Gastroesophageal sphincter (tissue), 4 donors: ENCODE measurements at regions not wholly inside any gene's neighbourhood (a gene's known extent, or its start where the extent isn't known, plus 50 kb on each side); places are given as distances from the start of the nearest gene placed in this dataset.
"Not testable (repeated sequence)": the region's sequence is repeated elsewhere in the genome, so short reads cannot be mapped to it uniquely, and the experiment has no call there.

Experiments
- ATAC-seq: fragments of 150-250 bp; one replicate; pipeline ENCODE4 v1.9.1; 2016; ENCODE audit warnings: mild to moderate bottlenecking, moderate library complexity
- H3K27ac ChIP-seq, 4 donors: fragments of 200-600 bp; sonication (generic) in 3 of 4; 1 replicate in 3 of 4; 2 replicates in 1 of 4; pipeline ENCODE4 v1.5.1; 2016 to 2019
- H3K27me3 ChIP-seq: fragments of 200-600 bp; sonication (generic); one replicate; pipeline ENCODE4 v1.5.1; 2019
- H3K36me3 ChIP-seq, 2 donors: fragments of 200-600 bp; sonication (generic); one replicate each; pipeline ENCODE4 v1.5.1; 2019; ENCODE audit warnings: control low read depth in 1 of 2
- H3K4me1 ChIP-seq, 3 donors: fragments of 200-600 bp; sonication (generic); 1 replicate in 2 of 3; 2 replicates in 1 of 3; pipeline ENCODE4 v1.5.1; 2016 to 2019; ENCODE audit warnings: control low read depth in 2 of 3
- H3K4me3 ChIP-seq, 2 donors: fragments of 200-600 bp; sonication (generic); one replicate each; pipeline ENCODE4 v1.5.1; 2019; ENCODE audit warnings: mild to moderate bottlenecking in 1 of 2, moderate library complexity in 1 of 2
- H3K9me3 ChIP-seq, 3 donors: fragments of 200-600 bp; sonication (generic); one replicate each; pipeline ENCODE4 v1.5.1; 2017 to 2019; ENCODE audit warnings: control low read depth in 2 of 3
- EP300 ChIP-seq: sonication (generic); formaldehyde crosslinking; IDR thresholded peaks from one replicate; pipeline ENCODE4 v1.6.1; 2017; ENCODE audit warnings: antibody characterized with exemption, mild to moderate bottlenecking
- POLR2A ChIP-seq, 2 donors: fragments of 450-650 bp; IDR thresholded peaks; one replicate each; pipeline ENCODE4 v1.6.1; 2017; ENCODE audit warnings: antibody characterized with exemption in 2 of 2, mild to moderate bottlenecking in 2 of 2, moderate library complexity in 1 of 2
- POLR2AphosphoS5 ChIP-seq: sonication (generic); formaldehyde crosslinking; IDR thresholded peaks from one replicate; pipeline ENCODE4 v1.6.1; 2017; ENCODE audit warnings: antibody characterized with exemption
- WGBS, 2 donors: methylation state at CpG; one replicate each; pipeline ENCODE4 v1.1.5; 2018; ENCODE audit warnings: low coverage in 1 of 2; 5-methylcytosine and 5-hydroxymethylcytosine counted together
- TF ChIP-seq, protein P1 (sequence below), 4 experiments: fragments of 200-600 bp in 2 of 4; fragments of 450-650 bp in 2 of 4; sonication (generic) in 1 of 4; IDR thresholded peaks; one replicate each; pipeline ENCODE4 v1.5.1; 2017 to 2019; ENCODE audit warnings: antibody characterized with exemption in 4 of 4, mild to moderate bottlenecking in 2 of 4, moderate library complexity in 2 of 4

DNA sequence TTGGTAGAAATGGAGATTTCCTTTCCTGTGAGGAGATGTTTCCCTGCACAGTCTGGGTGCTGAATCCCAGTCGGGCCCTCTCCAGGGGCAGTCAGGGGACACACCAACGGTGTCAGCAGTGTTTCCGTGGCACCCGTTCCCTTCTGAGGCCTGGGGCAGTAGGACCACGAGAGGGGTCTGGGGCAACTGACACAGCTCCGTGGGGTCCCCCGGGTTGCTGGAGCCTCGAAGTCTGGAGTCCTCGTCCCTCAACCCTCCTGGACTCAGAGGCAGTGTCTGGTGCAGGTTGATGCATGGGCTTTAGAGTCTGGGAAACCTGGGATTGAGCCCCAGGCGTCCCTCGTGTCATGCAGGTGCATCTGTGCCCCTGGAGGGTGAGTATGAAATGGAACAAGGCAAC lies 327.3 kb downstream of the ADGRD1 start:
- Histone ChIP-seq H3K9me3 (no peaks in the 10 kb centered on the region), H3K27me3 (peaks cover 5% of the 10 kb centered on the region), H3K4me3 (no peak overlapping the region), H3K27ac (no peak overlapping the region), H3K4me1 (no peaks in the 10 kb centered on the region), H3K36me3 (no peaks in the 10 kb centered on the region)
- 56 to 93% methylated on average over 2 to 4 of the region's 11 CpGs for WGBS, 2 donors
- TF ChIP-seq POLR2A (IDR thresholded peaks at IDR 0.05) = no peak
- TF ChIP-seq EP300 = no peak
- no peak for TF ChIP-seq POLR2AphosphoS5
- TF ChIP-seq, protein P1, sequence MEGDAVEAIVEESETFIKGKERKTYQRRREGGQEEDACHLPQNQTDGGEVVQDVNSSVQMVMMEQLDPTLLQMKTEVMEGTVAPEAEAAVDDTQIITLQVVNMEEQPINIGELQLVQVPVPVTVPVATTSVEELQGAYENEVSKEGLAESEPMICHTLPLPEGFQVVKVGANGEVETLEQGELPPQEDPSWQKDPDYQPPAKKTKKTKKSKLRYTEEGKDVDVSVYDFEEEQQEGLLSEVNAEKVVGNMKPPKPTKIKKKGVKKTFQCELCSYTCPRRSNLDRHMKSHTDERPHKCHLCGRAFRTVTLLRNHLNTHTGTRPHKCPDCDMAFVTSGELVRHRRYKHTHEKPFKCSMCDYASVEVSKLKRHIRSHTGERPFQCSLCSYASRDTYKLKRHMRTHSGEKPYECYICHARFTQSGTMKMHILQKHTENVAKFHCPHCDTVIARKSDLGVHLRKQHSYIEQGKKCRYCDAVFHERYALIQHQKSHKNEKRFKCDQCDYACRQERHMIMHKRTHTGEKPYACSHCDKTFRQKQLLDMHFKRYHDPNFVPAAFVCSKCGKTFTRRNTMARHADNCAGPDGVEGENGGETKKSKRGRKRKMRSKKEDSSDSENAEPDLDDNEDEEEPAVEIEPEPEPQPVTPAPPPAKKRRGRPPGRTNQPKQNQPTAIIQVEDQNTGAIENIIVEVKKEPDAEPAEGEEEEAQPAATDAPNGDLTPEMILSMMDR (IDR thresholded peaks at IDR 0.05) = no peak
- ATAC-seq = no peak

DNA sequence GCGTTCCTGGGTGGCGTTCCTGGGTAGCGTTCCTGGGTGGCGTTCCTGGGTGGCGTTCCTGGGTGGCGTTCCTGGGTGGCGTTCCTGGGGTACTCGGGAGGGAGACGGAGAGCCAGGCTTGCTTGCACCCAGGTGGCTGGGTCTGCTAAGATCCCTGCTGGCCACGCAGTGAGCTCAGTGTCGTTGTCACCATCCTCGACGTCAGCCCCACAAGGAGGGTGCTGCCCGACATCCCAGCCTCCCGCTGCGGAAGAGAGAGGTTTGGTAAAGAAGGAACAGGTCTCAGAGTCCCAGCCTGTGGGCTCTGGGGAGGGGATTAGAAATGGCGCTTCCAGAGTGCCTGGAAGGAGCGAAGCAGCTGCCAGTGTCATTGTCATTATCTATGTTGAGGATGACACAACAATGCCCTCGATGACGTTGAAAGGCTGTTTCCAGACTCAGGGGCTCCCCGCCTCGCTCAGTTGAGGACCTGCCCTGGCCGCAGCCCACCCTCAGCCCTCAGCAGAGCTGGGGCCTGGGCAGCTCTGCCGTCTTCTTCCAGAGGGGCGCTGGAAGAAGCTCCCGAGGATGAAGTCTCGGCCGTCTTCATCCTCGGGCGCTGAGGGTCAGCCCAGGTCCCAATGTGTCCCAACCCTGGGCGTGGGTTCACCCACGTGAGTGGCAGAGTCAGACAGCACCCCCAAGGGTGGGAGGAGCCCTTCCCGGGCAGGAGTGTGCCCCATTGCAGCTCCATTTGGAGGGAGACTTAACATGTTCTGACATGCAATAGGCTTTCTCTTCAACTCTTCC lies 328.8 kb downstream of the ADGRD1 start:
- 77 to 100% methylated on average over 1 to 12 of the region's 33 CpGs for WGBS, 2 donors
- H3K36me3 ChIP-seq = no peaks in the 10 kb centered on the region
- no peaks in the 10 kb centered on the region for H3K4me1 ChIP-seq
- no peaks in the 10 kb centered on the region for H3K9me3 ChIP-seq
- no peak for ATAC-seq
- H3K27me3 ChIP-seq = peaks cover 9% of the 10 kb centered on the region
- TF ChIP-seq POLR2AphosphoS5 = no peak
- no peak for TF ChIP-seq EP300
- TF ChIP-seq, protein P1 (IDR thresholded peaks at IDR 0.05) = no peak
- no peak for TF ChIP-seq POLR2A (IDR thresholded peaks at IDR 0.05)
- no peak overlapping the region for H3K27ac ChIP-seq
- H3K4me3 ChIP-seq = no peak overlapping the region

DNA sequence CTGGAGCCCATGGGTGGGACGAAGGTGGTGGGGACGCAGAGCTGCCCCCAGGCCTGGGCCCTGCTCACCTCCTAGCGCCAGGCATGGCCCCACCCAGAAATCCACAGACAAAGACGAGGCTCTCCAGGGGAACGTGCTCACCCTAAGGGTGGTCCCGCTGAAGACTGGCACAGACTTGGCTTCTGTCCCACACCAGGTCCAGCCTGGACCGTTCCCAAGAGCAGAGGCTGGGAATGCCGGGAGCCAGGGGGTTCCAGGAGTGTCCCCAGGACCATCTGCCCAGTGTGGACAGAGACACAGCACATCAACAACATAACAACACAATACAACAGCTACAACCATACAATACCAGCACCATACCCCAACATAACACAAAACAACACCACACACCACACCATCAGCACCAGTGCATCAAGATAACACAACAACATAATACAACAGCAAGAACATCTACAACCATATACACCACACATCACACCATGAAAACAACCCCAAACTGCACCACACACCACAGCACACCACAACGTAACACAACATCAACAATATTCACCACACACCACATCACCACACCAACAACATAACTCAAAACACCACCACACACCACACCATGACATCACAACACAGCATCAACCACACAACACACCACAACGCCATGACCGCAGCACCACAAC lies 329.6 kb downstream of the ADGRD1 start:
- no peak for TF ChIP-seq POLR2A (IDR thresholded peaks at IDR 0.05)
- TF ChIP-seq EP300 = no peak
- no peak for TF ChIP-seq POLR2AphosphoS5
- TF ChIP-seq, protein P1 (IDR thresholded peaks at IDR 0.05) = no peak
- no peak for ATAC-seq
- no peaks in the 10 kb centered on the region for H3K9me3 ChIP-seq

DNA sequence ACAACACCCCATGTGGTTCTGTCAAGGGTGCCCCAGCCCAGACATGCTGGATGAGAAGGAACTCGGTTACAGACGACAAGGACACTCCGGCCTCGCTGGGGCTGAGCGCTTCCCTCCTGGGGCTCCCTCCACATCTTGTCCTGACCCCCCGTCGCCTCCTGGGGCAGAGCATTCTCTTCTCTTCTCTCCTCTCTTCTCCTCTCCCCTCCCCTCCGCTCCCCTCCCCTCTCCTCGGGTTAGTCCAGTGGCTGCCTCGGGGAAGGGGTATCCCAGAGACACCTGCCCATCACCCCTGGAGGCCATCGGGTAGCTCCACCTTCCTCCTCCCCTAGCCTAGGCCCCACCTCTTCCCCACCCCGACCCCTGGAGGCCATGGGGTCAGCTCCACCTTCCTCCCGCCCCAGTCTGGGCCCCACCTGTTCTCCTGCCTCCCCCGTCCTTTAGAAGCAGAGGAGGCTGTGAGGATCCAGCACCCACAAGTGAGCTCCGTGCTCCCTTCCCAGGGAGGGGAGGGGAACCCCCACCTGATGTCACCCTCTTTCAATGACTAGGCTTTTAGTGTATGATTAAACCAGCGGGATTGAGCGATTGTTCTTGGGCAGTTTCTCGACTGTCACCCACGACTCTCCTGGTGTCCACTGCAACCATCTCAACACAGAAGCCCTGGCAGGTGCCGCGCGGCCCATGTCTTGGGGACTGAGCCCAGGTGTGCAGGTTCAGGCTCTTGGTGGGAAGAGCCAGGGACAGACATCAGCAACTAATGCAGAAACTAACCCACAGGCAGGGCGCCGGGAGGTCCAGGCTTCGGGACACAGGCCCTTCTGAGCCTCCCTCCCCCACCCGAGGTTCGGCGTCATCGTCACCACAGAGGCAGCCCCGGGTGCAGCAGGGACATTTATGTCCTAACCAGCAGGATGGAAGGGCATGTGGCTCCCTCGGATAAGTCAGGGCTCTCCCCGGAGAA lies 330.4 kb downstream of the ADGRD1 start:
- not testable (repeated sequence) for H3K27ac ChIP-seq, ATAC-seq, H3K36me3 ChIP-seq, H3K9me3 ChIP-seq, H3K4me3 ChIP-seq, H3K4me1 ChIP-seq
- WGBS, 2 donors = 73 to 91% methylated on average over 5 to 6 of the region's 32 CpGs
- peaks cover 19% of the 10 kb centered on the region for H3K27me3 ChIP-seq

More for the DNA sequence above, 329.6 kb downstream of the ADGRD1 start:
- Histone ChIP-seq H3K36me3 (no peaks in the 10 kb centered on the region), H3K4me3 (no peak overlapping the region), H3K4me1 (no peaks in the 10 kb centered on the region), H3K27me3 (peaks cover 18% of the 10 kb centered on the region), H3K27ac (no peak overlapping the region)
- WGBS, 2 donors = 80 to 95% methylated on average over 2 to 3 of the region's 11 CpGs

DNA sequence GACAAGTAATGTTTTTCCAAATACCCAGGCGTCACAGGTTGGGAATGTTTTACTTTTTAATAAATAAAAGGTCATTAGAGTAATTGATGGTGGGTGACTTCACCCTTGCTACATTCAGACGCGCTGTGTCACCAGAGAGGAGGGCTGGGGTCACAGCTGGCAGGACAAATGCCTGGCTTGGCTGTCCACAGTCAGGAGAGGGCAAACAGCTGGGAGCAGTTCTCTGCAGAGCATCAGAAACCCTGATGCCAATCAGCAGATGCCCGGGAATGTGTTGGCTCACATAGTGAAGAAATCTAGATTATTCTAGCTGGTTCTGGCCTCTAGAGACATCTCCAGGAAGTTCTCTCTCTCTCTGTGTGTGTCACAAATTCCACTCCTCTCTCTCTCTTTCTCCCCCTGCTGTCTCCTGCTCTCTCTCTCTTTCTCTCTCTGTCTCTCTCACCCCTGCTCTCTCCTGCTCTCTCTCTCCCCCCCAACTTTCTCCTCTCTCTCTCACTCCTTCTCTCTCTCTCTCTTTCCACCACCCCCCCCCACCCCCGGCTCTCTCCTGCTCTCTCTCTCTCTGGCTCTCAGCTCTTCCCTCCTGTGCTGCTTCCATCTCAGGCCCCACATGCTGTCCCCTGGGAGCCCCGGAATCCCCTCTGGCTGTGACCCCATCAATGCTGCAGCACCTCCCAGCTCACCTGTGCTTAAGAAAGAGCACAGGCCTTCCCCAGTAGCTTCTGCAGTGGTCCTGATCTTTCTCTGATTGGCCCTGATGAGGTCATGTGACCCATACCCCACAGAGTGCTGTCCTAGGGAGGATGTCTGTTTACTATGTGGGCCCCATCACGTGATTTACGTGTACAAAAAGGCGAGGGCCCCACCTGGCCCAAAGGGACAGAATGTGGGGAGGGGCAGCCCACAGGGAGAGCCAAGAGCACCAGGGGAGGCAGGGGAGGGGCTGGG lies 331.5 kb downstream of the ADGRD1 start:
- H3K27me3 ChIP-seq = peaks cover 19% of the 10 kb centered on the region
- WGBS, 2 donors = 33 to 45% methylated on average over 1 to 4 of the region's 9 CpGs
- H3K36me3 ChIP-seq, H3K4me3 ChIP-seq, ATAC-seq, H3K9me3 ChIP-seq, H3K27ac ChIP-seq, H3K4me1 ChIP-seq: not testable (repeated sequence)

DNA sequence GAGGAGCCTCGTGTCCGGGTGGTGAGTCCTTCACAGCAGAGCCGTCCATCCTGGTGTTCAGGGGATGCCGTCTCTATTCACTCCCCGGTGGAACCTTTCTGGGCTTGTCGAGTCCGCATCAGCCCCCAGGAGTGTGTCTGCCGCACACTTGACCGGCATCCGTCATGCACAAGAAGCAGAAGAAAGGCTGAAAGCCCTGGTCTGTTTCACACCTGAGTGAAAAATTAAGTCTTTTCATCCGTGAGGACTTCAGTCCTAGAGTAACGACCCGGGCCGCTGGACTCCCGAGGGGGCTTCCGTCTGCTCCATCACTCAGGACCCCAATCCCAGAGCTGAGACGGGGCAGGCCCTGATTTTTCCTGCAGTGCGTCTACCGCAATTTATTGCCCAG lies 332.2 kb downstream of the ADGRD1 start:
- no CpG with 5 or more reads among the region's 19 CpGs for WGBS, 2 donors
- not testable (repeated sequence) for H3K36me3 ChIP-seq, ATAC-seq, H3K27ac ChIP-seq, H3K4me1 ChIP-seq, H3K4me3 ChIP-seq, H3K9me3 ChIP-seq
- H3K27me3 ChIP-seq = peaks cover 19% of the 10 kb centered on the region

DNA sequence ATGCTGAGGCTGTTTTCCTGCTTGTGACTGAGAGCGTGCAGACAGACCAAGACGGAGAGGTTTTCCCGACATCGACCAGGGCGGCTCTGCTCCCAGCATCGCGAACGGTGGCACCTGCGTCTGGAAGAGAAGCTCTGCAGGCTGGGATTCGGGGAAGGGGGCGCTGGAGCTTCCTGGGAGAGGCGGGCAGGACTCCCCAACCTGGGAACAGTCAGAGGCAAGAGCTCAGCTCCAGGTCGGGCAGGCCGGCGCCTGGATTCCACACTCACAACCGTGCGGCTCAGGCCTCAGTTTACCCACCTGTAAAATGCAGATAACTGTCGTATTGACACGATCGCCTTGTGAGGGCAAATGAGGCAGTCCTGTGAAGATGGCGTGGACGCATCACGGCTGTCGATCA lies 332.6 kb downstream of the ADGRD1 start:
- WGBS, 2 donors = no CpG with 5 or more reads among the region's 24 CpGs
- H3K4me3 ChIP-seq, H3K4me1 ChIP-seq, H3K27ac ChIP-seq, H3K36me3 ChIP-seq, ATAC-seq, H3K9me3 ChIP-seq: not testable (repeated sequence)
- peaks cover 19% of the 10 kb centered on the region for H3K27me3 ChIP-seq
